SK-N-SH (cell line): ENCODE measurements at regions not wholly inside any gene's neighbourhood (a gene's known extent, or its start where the extent isn't known, plus 50 kb on each side); places are given as distances from the start of the nearest gene placed in this dataset.

Source experiments
- CTCF ChIA-PET: fragments of 300-600, 350-600 bp; formaldehyde crosslinking; extraction: SDS; loops from one replicate; lab custom pipeline; 2021; lab: Yijun Ruan, JAX
- POLR2A ChIA-PET: fragments of 350-600 bp; sonication (Branson Sonifier 250); formaldehyde crosslinking; extraction: SDS; loops from one replicate; lab custom pipeline; 2020; ENCODE audit warnings: antibody characterized with exemption, inconsistent platforms; lab: Yijun Ruan, JAX
- DNase-seq: peaks from one replicate; pipeline ENCODE4 v3.0.0; 2012
- H2AFZ ChIP-seq: fragments of 200-600 bp; sonication (generic); 2 replicates; pipeline ENCODE4 v1.8.1; 2016; ENCODE audit warnings: antibody characterized with exemption, mild to moderate bottlenecking, low read depth
- H3F3A ChIP-seq: fragments of 200-600 bp; sonication (generic); replicated peaks from 2 replicates; pipeline ENCODE3; 2016; ENCODE audit warnings: antibody characterized with exemption, mild to moderate bottlenecking; ENCODE audit not compliant: insufficient read depth
- H3K27ac ChIP-seq, 2 experiments: fragments of 200-500 bp in 1 of 2; fragments of 200-600 bp in 1 of 2; sonication (Bioruptor generic) in 1 of 2; sonication (generic), shearing (Covaris generic) in 1 of 2; 2 replicates each; pipeline versions ENCODE4 v1.5.1 to v1.6.1; 2014 to 2016; ENCODE audit warnings: low read depth in 2 of 2, inconsistent platforms in 1 of 2, low read length in 1 of 2, mild to moderate bottlenecking in 1 of 2, mixed read lengths in 1 of 2
- H3K27me3 ChIP-seq: fragments of 200-600 bp; sonication (generic), shearing (Covaris generic); 2 replicates; pipeline ENCODE4 v1.6.1; 2016; ENCODE audit warnings: mixed run types; ENCODE audit not compliant: insufficient read depth
- H3K36me3 ChIP-seq, 2 experiments: fragments of 200-500 bp in 1 of 2; fragments of 200-600 bp in 1 of 2; sonication (Bioruptor generic) in 1 of 2; sonication (generic) in 1 of 2; replicated peaks in 1 of 2; 2 replicates each; pipeline versions ENCODE3 to v1.5.1; 2014 to 2016; ENCODE audit warnings: low read length in 1 of 2, mild to moderate bottlenecking in 1 of 2; ENCODE audit not compliant: insufficient read depth in 2 of 2, control insufficient read depth in 1 of 2
- H3K4me1 ChIP-seq, 2 experiments: fragments of 200-500 bp in 1 of 2; fragments of 200-600 bp in 1 of 2; sonication (Bioruptor generic) in 1 of 2; sonication (generic), shearing (Covaris generic) in 1 of 2; 2 replicates each; pipeline versions ENCODE4 v1.5.1 to v1.6.1; 2014 to 2016; ENCODE audit warnings: low read depth in 1 of 2, low read length in 1 of 2, mixed run types in 1 of 2; ENCODE audit not compliant: insufficient read depth in 2 of 2, control insufficient read depth in 1 of 2
- H3K4me2 ChIP-seq: fragments of 200-600 bp; sonication (generic), shearing (Covaris generic); 2 replicates; pipeline ENCODE4 v1.6.1; 2017; ENCODE audit warnings: mixed run types
- H3K4me3 ChIP-seq, 2 experiments: fragments of 200-500 bp in 1 of 2; fragments of 200-600 bp in 1 of 2; sonication (Bioruptor generic) in 1 of 2; sonication (generic), shearing (Covaris generic) in 1 of 2; 2 replicates each; pipeline versions ENCODE4 v1.5.1 to v1.8.1; 2014 to 2016; ENCODE audit warnings: low read depth in 2 of 2, inconsistent platforms in 1 of 2, low read length in 1 of 2, mild to moderate bottlenecking in 1 of 2, mixed read lengths in 1 of 2, moderate library complexity in 1 of 2
- H3K79me2 ChIP-seq: fragments of 200-600 bp; sonication (generic); 2 replicates; pipeline ENCODE4 v1.8.1; 2017; ENCODE audit warnings: mild to moderate bottlenecking; ENCODE audit not compliant: insufficient read depth
- H3K9ac ChIP-seq: fragments of 200-600 bp; sonication (generic); 2 replicates; pipeline ENCODE4 v1.6.1; 2017; ENCODE audit warnings: mixed run types
- H3K9me2 ChIP-seq: fragments of 200-600 bp; sonication (generic); 2 replicates; pipeline ENCODE4 v1.6.1; 2017; ENCODE audit warnings: mixed run types
- H3K9me3 ChIP-seq: fragments of 200-600 bp; sonication (generic); 2 replicates; pipeline ENCODE4 v1.6.1; 2017; ENCODE audit warnings: mixed run types, mild to moderate bottlenecking, moderate library complexity
- H4K20me1 ChIP-seq: fragments of 200-600 bp; sonication (generic); 2 replicates; pipeline ENCODE4 v1.6.1; 2017; ENCODE audit warnings: mild to moderate bottlenecking, mixed run types; ENCODE audit not compliant: insufficient read depth
- CHD2 ChIP-seq: fragments of 150-350 bp; IDR thresholded peaks from 2 replicates; pipeline ENCODE4 v1.6.1; 2018; ENCODE audit warnings: low read length; ENCODE audit not compliant: partially characterized antibody
- EP300 ChIP-seq, 2 experiments: IDR thresholded peaks; 2 replicates each; pipeline versions ENCODE4 v1.4.0 to v1.6.1; 2012; ENCODE audit warnings: borderline replicate concordance in 1 of 2, low read depth in 1 of 2, low read length in 1 of 2
- EZH2phosphoT487 ChIP-seq: fragments of 200-600 bp; sonication (generic); IDR thresholded peaks from 2 replicates; pipeline ENCODE4 v1.6.1; 2017; ENCODE audit warnings: low read depth, mixed run types, mild to moderate bottlenecking, antibody characterized with exemption, moderate library complexity, borderline replicate concordance
- GATA2 ChIP-seq: sonication (generic); formaldehyde crosslinking; IDR thresholded peaks from 2 replicates; pipeline ENCODE4 v1.5.0; 2020; ENCODE audit warnings: mild to moderate bottlenecking, missing genetic modification reagents
- JUND ChIP-seq: IDR thresholded peaks from 2 replicates; pipeline ENCODE4 v1.4.0; 2012
- MXI1 ChIP-seq: IDR thresholded peaks from 2 replicates; pipeline ENCODE4 v1.6.1; 2012; ENCODE audit warnings: mild to moderate bottlenecking, low read depth, low read length, improper control_type of control experiment
- NFIC ChIP-seq: IDR thresholded peaks from 2 replicates; pipeline ENCODE4 v1.4.0; 2012; ENCODE audit warnings: borderline replicate concordance
- POLR2AphosphoS5 ChIP-seq: IDR thresholded peaks from 2 replicates; pipeline ENCODE4 v1.6.1; 2012; ENCODE audit warnings: low read depth, low read length
- RAD21 ChIP-seq: IDR thresholded peaks from 2 replicates; pipeline ENCODE4 v1.6.1; 2012; ENCODE audit warnings: mild to moderate bottlenecking, low read length
- SMC3 ChIP-seq: IDR thresholded peaks from 2 replicates; pipeline ENCODE4 v1.6.1; 2012; ENCODE audit warnings: low read depth, low read length, improper control_type of control experiment
- TAF1 ChIP-seq: IDR thresholded peaks from 2 replicates; pipeline ENCODE4 v1.6.1; 2012; ENCODE audit warnings: low read depth, mild to moderate bottlenecking, low read length, moderate library complexity, borderline replicate concordance
- USF1 ChIP-seq: IDR thresholded peaks from 2 replicates; pipeline ENCODE4 v1.4.0; 2012; ENCODE audit warnings: low read depth, borderline replicate concordance
- YY1 ChIP-seq: IDR thresholded peaks from 2 replicates; pipeline ENCODE4 v1.4.0; 2012; ENCODE audit warnings: low read depth, mild to moderate bottlenecking
- ZBTB33 ChIP-seq: IDR thresholded peaks from 2 replicates; pipeline ENCODE4 v1.4.0; 2012; ENCODE audit warnings: low read depth, borderline replicate concordance
- WGBS: methylation state at CpG from one replicate; pipeline ENCODE4 v1.1.6; 2017; ENCODE audit warnings: low lambda C conversion rate; 5-methylcytosine and 5-hydroxymethylcytosine counted together
- TF ChIP-seq, protein P1 (sequence below): fragments of 200-600 bp; sonication (generic); IDR thresholded peaks from 2 replicates; pipeline ENCODE4 v1.6.1; 2017; ENCODE audit warnings: antibody characterized with exemption, mild to moderate bottlenecking, moderate library complexity
- TF ChIP-seq, protein P2 (sequence below): fragments of 150-350 bp; IDR thresholded peaks from 2 replicates; pipeline ENCODE4 v1.6.1; 2017; ENCODE audit warnings: antibody characterized with exemption, low read length, low read depth, borderline replicate concordance

DNA sequence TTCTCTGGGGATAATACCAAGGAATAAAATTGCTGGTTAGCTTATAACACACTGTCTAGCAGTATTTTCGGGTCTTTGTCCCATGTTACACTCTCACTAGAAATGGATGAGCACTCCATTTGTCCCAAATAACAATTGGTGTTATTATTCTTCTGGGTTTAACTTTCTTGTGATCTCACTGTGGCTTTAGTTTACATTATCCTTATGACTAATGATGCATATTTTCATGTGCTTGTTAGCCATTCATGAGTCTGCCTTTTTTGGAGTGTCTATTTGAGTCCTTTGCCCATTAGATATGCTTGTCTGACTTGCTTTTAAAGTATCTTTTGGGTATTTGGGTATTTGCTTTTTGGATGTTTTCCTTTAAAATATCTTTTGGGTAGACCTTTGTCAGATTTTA is 372.9 kb upstream of the TENM3 start:
- Histone ChIP-seq H3K9ac (no peak overlapping the region), H2AFZ (no peak overlapping the region), H4K20me1 (no peaks in the 10 kb centered on the region), H3F3A (no peaks in the 10 kb centered on the region), H3K27me3 (no peaks in the 10 kb centered on the region), H3K4me1 (no peaks in the 10 kb centered on the region), H3K27ac (no peak overlapping the region), H3K9me3 (no peaks in the 10 kb centered on the region), H3K4me3 (no peak overlapping the region), H3K4me2 (no peak overlapping the region), H3K36me3 (no peaks in the 10 kb centered on the region), H3K9me2 (no peaks in the 10 kb centered on the region), H3K79me2 (no peaks in the 10 kb centered on the region)
- ChIA-PET POLR2A (no interaction called here), CTCF (no interaction called here)
- TF ChIP-seq MXI1, result no peak
- no peak for TF ChIP-seq CHD2
- DNase-seq, result no peak
- 44% methylated on average over 1 of the region's 1 CpG for WGBS

GRCh38 chr4:181874602-181875001 is 368.6 kb upstream of the TENM3 start:
- Histone ChIP-seq H3K4me3 (no peak overlapping the region), H4K20me1 (no peaks in the 10 kb centered on the region), H3K27me3 (no peaks in the 10 kb centered on the region), H3K9me3 (no peaks in the 10 kb centered on the region), H3K4me1 (no peaks in the 10 kb centered on the region), H3K4me2 (no peak overlapping the region), H3F3A (no peaks in the 10 kb centered on the region), H2AFZ (no peak overlapping the region), H3K79me2 (no peaks in the 10 kb centered on the region), H3K9ac (no peak overlapping the region), H3K36me3 (no peaks in the 10 kb centered on the region), H3K27ac (no peak overlapping the region), H3K9me2 (no peaks in the 10 kb centered on the region)
- 70% methylated on average over 5 of the region's 5 CpGs for WGBS
- ChIA-PET POLR2A (no interaction called here), CTCF (no interaction called here)
- DNase-seq, result no peak
- TF ChIP-seq, protein P1, sequence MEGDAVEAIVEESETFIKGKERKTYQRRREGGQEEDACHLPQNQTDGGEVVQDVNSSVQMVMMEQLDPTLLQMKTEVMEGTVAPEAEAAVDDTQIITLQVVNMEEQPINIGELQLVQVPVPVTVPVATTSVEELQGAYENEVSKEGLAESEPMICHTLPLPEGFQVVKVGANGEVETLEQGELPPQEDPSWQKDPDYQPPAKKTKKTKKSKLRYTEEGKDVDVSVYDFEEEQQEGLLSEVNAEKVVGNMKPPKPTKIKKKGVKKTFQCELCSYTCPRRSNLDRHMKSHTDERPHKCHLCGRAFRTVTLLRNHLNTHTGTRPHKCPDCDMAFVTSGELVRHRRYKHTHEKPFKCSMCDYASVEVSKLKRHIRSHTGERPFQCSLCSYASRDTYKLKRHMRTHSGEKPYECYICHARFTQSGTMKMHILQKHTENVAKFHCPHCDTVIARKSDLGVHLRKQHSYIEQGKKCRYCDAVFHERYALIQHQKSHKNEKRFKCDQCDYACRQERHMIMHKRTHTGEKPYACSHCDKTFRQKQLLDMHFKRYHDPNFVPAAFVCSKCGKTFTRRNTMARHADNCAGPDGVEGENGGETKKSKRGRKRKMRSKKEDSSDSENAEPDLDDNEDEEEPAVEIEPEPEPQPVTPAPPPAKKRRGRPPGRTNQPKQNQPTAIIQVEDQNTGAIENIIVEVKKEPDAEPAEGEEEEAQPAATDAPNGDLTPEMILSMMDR, result no peak
- TF ChIP-seq USF1 (no peak), SMC3 (no peak), EP300 (IDR thresholded peaks at IDR 0.05; ENCODE audit: borderline replicate concordance in 1 of 2, low read depth in 1 of 2, low read length in 1 of 2) (no peak), POLR2AphosphoS5 (no peak), EZH2phosphoT487 (no peak), ZBTB33 (no peak), YY1 (no peak), MXI1 (no peak), GATA2 (CRISPR knock-in tag) (no peak), CHD2 (no peak), TAF1 (no peak), RAD21 (no peak), JUND (no peak), NFIC (no peak)
- TF ChIP-seq, protein P2, sequence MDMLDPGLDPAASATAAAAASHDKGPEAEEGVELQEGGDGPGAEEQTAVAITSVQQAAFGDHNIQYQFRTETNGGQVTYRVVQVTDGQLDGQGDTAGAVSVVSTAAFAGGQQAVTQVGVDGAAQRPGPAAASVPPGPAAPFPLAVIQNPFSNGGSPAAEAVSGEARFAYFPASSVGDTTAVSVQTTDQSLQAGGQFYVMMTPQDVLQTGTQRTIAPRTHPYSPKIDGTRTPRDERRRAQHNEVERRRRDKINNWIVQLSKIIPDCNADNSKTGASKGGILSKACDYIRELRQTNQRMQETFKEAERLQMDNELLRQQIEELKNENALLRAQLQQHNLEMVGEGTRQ, result no peak
